T-helper 17 cell (primary cell): ENCODE measurements at regions not wholly inside any gene's neighbourhood (a gene's known extent, or its start where the extent isn't known, plus 50 kb on each side); places are given as distances from the start of the nearest gene placed in this dataset.

Source experiments
- ATAC-seq: fragments of 150-1000 bp; cut with Tn5 transposase; 2 replicates; pipeline ENCODE4 v1.10.0; 2021; ENCODE audit warnings: mild to moderate bottlenecking, moderate library complexity
- DNase-seq, 3 donors: peaks; one replicate each; pipeline versions ENCODE4 v3.0.0 to v3.0.0-alpha.2; 2020 to 2021
- H3K9me3 ChIP-seq: one replicate; pipeline ENCODE4 v1.7.0; 2013; ENCODE audit warnings: low read length, mild to moderate bottlenecking; ENCODE audit not compliant: control insufficient read depth, poor library complexity, severe bottlenecking
- H3K27ac Mint-ChIP-seq: one replicate; pipeline ENCODE4 v1.8.0; 2022; ENCODE audit warnings: mild to moderate bottlenecking, moderate library complexity, mixed read lengths
- H3K27me3 Mint-ChIP-seq: one replicate; pipeline ENCODE4 v1.8.0; 2022; ENCODE audit warnings: mixed read lengths
- H3K36me3 Mint-ChIP-seq: one replicate; pipeline ENCODE4 v1.8.0; 2022; ENCODE audit warnings: low read depth, mixed read lengths
- H3K4me1 Mint-ChIP-seq: one replicate; pipeline ENCODE4 v1.8.0; 2022; ENCODE audit warnings: mild to moderate bottlenecking, mixed read lengths
- H3K4me3 Mint-ChIP-seq: one replicate; pipeline ENCODE4 v1.8.0; 2022; ENCODE audit warnings: mild to moderate bottlenecking, moderate library complexity, mixed read lengths

DNA sequence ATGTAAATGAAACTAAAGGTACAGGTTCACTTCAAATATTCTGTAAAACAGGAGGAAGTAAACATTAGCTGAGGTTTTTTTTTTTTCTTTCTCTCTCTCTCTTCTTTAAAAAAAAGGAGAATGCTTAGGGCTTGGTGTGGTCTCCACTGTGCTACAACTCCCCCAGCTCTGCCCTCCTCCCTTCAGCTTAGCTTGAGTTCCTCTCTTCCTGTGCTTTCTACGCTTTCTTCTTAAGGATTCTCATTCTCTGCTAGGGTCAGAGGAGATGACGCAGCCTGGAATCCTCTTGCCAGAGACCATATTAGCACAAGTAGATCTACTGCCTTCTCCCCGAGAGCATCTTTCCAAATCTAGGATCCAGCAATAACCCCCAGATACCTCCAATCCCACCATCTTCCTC is 69.1 kb upstream of the SNRK start:
- H3K4me1 Mint-ChIP-seq: peaks cover 41% of the 10 kb centered on the region
- no peaks in the 10 kb centered on the region for H3K9me3 ChIP-seq
- no peak for ATAC-seq
- peak overlapping the region; percentile 66 for H3K4me3 Mint-ChIP-seq
- no peak for DNase-seq
- peak overlapping the region; percentile 71 for H3K27ac Mint-ChIP-seq
- no peaks in the 10 kb centered on the region for H3K36me3 Mint-ChIP-seq
- peaks cover 6% of the 10 kb centered on the region for H3K27me3 Mint-ChIP-seq

DNA sequence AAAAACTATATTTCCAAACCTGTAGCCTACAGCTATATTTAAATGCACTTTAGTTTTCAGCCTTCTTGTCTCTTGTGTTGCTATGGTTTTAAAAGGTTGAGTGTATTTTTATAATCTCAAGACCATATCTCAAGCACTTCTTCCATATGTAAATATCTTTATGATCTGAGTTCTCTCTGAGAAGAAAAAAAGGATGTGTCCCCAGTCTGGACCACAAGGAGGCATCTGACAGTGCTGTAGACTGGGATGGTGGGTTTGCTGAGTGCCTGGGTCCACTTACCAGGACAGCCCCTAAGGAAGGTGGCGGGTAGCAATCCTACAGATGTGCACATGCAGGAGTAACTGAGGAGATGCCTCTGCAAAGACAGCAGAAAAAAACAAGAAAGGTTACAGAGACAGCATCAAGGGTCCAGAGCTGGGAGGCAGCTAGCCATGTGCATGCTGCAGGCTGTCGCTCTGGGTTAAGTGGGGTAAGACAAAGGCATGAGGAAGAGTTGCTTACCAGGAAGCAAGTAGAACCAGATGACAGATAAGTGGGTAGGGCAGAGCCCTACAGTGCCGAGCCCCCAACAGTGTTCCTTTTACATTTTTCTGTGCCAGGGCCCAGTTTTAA is 70.6 kb upstream of the SNRK start:
- no peak overlapping the region for H3K4me3 Mint-ChIP-seq
- peaks cover 2% of the 10 kb centered on the region for H3K27me3 Mint-ChIP-seq
- peak overlapping the region; percentile 71 for H3K27ac Mint-ChIP-seq
- no peaks in the 10 kb centered on the region for H3K36me3 Mint-ChIP-seq
- DNase-seq: no peak
- ATAC-seq: no peak
- no peaks in the 10 kb centered on the region for H3K9me3 ChIP-seq
- H3K4me1 Mint-ChIP-seq: peaks cover 26% of the 10 kb centered on the region

DNA sequence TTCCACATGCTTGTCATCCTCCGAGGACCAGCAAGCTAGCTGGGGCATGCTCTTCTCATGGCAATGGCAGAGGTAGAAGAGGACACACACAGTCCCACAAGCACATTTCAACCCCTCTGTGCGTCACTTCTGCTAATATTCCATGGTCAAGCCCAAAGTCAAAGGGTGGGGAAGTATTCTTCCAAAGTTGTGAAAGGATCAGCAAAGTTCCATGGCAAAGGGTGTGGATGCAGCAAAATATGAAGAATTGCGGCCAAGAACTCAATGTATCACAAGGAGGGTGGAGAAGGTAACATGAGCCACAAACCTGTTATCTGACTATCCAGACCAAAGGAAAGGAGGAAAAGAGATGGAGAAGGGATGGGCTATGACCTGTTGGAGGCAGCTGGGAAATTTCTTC is 71.2 kb upstream of the SNRK start:
- H3K4me3 Mint-ChIP-seq: no peak overlapping the region
- H3K27me3 Mint-ChIP-seq: no peaks in the 10 kb centered on the region
- ATAC-seq (no peak), DNase-seq (no peak)
- H3K9me3 ChIP-seq: no peaks in the 10 kb centered on the region
- no peaks in the 10 kb centered on the region for H3K36me3 Mint-ChIP-seq
- peaks cover 23% of the 10 kb centered on the region for H3K4me1 Mint-ChIP-seq
- no peak overlapping the region for H3K27ac Mint-ChIP-seq

DNA sequence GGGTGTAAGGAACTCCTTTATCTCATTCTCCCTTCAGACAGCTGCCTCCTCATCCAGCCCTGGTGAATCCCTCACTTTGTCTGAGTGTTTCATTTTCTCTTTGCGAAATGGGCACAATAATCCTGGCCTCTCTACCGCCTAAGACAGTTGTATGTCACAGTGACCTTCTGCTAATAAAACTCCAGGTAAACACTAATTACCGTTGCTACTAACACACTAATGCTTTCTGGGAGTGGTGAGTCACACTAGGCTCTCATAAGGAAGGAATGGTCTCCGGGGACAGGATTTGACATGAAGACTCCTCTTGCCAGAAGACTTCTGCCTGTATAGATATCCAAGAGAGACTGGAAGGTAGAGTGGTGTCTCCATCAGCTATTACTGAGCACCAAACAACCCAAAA is 71.7 kb upstream of the SNRK start:
- H3K36me3 Mint-ChIP-seq: no peaks in the 10 kb centered on the region
- no peak overlapping the region for H3K27ac Mint-ChIP-seq
- peaks cover 23% of the 10 kb centered on the region for H3K4me1 Mint-ChIP-seq
- no peaks in the 10 kb centered on the region for H3K9me3 ChIP-seq
- DNase-seq (no peak), ATAC-seq (no peak)
- no peak overlapping the region for H3K4me3 Mint-ChIP-seq
- no peaks in the 10 kb centered on the region for H3K27me3 Mint-ChIP-seq

DNA sequence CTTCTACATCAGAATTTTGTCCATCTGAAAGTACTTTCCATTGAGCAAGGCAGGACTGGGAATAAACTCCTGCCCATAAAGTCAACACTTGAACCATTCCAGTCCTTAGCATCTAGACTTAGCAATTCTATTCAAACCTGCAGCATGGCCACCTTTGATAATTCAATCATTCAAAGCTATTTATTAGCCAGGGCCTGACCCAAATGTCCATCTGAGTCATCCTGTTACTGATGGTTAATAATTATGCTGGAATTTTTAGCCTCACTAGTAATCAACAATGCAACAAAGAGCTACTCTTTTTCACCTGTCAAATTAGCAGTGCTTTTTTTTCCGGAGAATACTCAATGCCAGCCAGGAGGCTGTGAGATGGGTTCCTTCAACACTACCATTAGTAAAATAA is 72.7 kb upstream of the SNRK start:
- no peaks in the 10 kb centered on the region for H3K9me3 ChIP-seq
- Mint-ChIP-seq H3K36me3 (no peaks in the 10 kb centered on the region), H3K4me1 (peaks cover 23% of the 10 kb centered on the region), H3K4me3 (no peak overlapping the region), H3K27ac (no peak overlapping the region), H3K27me3 (no peaks in the 10 kb centered on the region)
- DNase-seq: no peak
- ATAC-seq: no peak

DNA sequence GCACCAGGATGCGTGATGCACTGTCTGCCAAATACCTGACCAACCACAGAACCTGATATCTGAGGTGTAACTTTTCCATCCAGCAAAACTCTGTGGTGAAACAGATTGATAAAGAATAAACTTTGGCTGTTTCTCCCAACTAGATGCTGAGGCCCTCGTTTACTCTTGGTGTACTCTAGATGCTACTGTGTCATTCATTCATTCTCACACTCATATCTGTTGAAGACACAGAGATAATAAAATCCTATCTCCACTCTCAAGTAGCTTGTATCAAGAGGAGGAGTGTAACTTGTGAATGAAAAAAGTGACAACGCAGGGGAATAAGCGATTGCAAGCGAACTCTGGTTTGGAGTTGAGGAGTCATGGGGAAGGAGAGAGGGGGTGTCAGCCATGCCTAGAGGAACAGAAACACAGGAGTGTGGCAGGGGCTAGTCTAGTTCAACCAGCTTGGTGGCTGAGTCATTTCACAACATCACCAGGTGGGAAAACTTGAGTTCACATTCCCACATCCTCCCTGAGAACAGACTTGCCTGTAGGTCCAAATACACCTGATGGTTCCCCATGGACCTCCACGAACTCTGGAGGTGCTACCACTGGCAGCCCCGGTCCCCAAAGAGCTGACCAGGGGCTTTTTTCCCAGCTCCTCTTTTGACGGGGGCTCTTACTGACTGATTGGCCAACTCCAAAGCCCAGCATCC is 73.3 kb upstream of the SNRK start:
- H3K9me3 ChIP-seq: no peaks in the 10 kb centered on the region
- ATAC-seq (no peak), DNase-seq (no peak)
- Mint-ChIP-seq H3K27me3 (no peaks in the 10 kb centered on the region), H3K27ac (no peak overlapping the region), H3K4me1 (peaks cover 22% of the 10 kb centered on the region), H3K36me3 (no peaks in the 10 kb centered on the region), H3K4me3 (no peak overlapping the region)

DNA sequence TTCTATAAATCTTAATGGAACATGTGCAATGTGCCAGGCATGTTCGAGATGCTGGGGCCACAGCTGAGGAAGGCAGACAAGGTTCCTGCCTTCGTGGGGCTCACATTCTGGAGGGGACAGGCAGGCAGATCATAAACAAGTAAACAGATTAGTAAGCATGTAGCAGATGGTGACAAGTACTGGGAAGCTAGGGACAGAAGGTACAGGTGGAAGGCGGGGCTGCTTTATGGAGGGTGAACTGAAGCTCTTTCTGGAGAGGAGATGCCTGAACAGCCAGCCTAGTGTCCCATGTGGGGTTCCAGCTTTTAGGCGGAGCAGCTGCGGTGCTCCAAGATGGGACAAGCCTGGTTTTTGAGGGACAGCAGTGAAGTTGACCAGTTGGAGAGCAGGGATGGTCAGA is 74.7 kb upstream of the SNRK start:
- H3K27ac Mint-ChIP-seq: peak overlapping the region; percentile 61
- no peak for ATAC-seq
- H3K4me3 Mint-ChIP-seq: no peak overlapping the region

DNA sequence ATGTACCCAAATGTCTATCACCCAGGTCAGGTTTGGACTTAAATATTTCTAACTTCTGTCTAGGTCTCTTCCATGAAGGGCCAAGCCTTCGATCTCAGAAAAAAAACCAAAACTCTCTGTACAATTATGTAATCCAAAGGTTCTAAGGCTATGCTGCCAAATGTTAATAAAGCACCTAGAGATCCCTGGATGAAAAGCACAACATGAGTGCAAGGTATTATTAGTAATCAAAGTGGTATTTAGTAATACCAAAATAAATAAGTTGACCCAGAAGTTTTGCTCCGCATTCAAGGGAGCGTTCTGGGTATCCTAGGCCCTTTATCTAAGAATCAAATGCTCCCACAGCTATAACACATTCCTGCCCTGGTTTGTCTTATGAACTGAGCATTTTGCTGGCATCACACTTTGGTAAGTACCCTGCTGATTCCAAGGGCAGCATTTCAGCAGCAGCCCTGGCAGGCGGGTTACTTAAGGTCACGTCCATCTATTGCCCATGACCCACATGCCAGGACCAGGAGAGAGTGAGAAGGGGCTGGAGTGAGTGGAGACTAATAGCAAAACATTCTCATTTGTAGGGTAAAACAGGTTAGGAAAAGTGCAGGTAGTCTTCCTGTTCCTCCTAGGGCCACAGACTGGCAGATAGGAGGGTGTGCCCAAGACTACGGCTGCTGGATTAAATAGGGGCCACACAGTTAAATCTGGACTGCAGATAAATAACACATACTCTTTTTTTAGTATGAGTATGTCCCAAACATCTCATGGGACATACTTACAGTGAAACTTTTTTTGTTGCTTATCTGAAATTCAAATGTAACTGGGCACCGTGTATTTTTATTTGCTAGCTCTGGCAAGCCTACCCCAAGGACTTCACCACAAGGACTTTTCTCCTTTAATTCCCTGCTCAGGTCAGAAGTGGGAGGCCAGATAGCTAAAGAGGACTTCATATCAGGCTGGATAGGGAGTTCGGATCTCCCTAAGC is 76.0 kb upstream of the SNRK start:
- H3K4me1 Mint-ChIP-seq: peaks cover 6% of the 10 kb centered on the region

More for the DNA sequence above, 74.7 kb upstream of the SNRK start:
- H3K9me3 ChIP-seq: no peaks in the 10 kb centered on the region
- Mint-ChIP-seq H3K27me3 (no peaks in the 10 kb centered on the region), H3K36me3 (no peaks in the 10 kb centered on the region), H3K4me1 (peaks cover 12% of the 10 kb centered on the region)
- no peak for DNase-seq

DNA sequence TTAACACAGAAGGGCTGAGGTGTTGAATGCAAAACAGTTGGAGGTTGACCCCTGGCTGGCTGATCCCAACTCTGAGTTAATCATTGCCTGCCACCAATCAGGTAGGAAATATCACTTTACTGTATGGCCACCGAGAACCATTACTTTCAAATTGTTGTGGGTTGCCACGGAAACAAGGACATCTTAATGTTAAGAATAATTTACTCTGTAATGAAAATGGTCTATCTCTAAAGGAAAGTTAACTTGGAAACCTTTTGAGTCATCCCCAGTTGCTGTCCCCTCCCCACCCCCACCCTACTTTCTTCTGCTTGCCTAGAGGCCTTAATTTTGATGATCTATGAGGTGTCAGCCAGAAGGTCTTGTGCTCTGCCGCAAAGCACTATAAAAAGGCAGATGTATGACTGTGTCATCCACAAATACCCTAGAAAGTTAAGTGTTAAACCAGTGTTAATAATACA is 78.7 kb upstream of the SNRK start:
- no peaks in the 10 kb centered on the region for H3K4me1 Mint-ChIP-seq
- H3K27me3 Mint-ChIP-seq: no peaks in the 10 kb centered on the region
- no peak overlapping the region for H3K27ac Mint-ChIP-seq
- no peaks in the 10 kb centered on the region for H3K36me3 Mint-ChIP-seq
- no peaks in the 10 kb centered on the region for H3K9me3 ChIP-seq
- ATAC-seq: no peak
- DNase-seq: no peak
- no peak overlapping the region for H3K4me3 Mint-ChIP-seq

More for the DNA sequence above, 76.0 kb upstream of the SNRK start:
- H3K4me3 Mint-ChIP-seq: no peak overlapping the region
- H3K27ac Mint-ChIP-seq: no peak overlapping the region
- H3K9me3 ChIP-seq: no peaks in the 10 kb centered on the region
- DNase-seq (no peak), ATAC-seq (no peak)
- H3K36me3 Mint-ChIP-seq: no peaks in the 10 kb centered on the region
- no peaks in the 10 kb centered on the region for H3K27me3 Mint-ChIP-seq

DNA sequence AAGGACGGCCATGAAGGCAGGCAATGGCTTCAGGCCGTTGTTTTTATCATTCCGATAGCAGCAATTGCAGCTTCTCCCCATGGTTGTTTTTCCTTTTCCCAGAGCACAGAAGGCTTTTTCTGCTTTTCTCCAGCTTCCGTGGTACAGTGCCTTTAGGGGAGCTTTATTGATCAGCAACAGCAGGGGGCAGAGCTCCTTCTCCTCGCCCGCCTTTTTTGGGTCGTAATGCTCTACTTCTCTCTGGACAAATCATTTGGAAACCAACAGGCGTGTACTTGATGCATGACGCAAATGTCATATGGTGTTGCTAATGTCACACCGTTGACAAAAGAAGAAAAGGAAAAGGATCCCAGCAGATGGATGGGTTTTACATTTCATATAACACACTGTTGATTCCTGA is 79.7 kb upstream of the SNRK start:
- no peaks in the 10 kb centered on the region for H3K4me1 Mint-ChIP-seq
- DNase-seq (no peak), ATAC-seq (no peak)
- no peaks in the 10 kb centered on the region for H3K27me3 Mint-ChIP-seq
- H3K9me3 ChIP-seq: no peaks in the 10 kb centered on the region
- no peak overlapping the region for H3K4me3 Mint-ChIP-seq
- no peak overlapping the region for H3K27ac Mint-ChIP-seq
- no peaks in the 10 kb centered on the region for H3K36me3 Mint-ChIP-seq

DNA sequence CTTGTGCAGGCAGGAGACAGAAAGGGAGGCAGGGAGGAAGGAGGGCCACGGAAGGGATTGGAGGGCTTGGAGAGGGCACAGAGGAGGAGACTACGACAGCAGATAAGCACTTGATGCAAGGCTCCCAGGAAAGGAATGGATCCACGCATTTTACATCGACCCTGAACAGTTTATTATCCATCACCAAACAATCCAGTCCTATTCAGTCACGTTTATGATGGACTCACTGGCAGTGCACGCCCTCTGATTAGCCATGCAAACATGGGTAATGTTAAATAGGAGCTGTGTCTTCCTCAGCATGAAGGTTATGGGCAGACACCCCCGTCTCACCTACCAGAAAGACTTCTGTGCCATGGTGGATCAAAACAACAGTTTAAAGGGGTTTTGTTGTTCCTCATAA is 80.2 kb upstream of the SNRK start:
- DNase-seq (no peak), ATAC-seq (no peak)
- Mint-ChIP-seq H3K4me3 (no peak overlapping the region), H3K4me1 (peaks cover 2% of the 10 kb centered on the region), H3K36me3 (peaks cover 2% of the 10 kb centered on the region), H3K27ac (no peak overlapping the region), H3K27me3 (no peaks in the 10 kb centered on the region)
- H3K9me3 ChIP-seq: no peaks in the 10 kb centered on the region

DNA sequence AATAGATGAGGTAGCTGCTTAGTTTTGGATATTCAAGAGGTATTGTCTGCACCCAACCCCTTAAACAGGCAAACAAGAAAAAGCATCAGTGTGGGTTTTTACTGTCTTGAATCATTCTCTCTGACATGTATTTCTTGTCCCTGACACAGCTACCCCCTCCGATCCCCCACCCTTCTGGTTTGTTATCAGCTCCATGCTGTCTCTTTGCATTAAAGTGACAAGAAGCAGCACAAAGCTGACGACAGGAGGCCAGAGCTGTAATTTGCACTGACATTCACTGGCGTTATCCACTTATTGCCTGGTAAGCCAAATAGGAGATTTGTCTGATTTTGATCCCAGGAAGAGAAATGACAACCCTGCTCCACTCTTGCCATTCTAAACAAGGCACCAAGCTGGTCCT is 83.3 kb upstream of the SNRK start:
- H3K4me3 Mint-ChIP-seq: no peak overlapping the region
- peaks cover 8% of the 10 kb centered on the region for H3K27me3 Mint-ChIP-seq
- H3K4me1 Mint-ChIP-seq: peaks cover 19% of the 10 kb centered on the region
- peaks cover 4% of the 10 kb centered on the region for H3K36me3 Mint-ChIP-seq
- H3K9me3 ChIP-seq: no peaks in the 10 kb centered on the region
- no peak for DNase-seq
- no peak for ATAC-seq
- no peak overlapping the region for H3K27ac Mint-ChIP-seq

DNA sequence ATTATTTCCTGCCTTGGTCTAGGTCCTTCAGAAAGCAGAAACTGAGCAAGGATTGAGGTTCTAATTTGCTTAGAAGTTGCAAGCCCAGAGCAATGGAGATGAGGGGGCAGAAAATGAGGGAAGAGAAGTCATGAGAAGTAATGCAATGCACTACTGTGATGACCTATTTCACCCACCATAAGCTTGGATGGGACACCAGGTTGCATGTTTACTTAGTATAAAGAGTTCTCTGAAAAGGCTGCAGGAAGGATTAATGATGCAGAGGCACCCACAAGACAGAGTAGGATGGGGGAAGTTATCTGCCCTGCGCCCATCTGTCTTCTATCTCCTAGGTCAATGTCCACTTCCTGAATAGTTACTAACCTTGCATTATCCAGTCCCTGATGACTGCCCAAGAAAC is 84.8 kb upstream of the SNRK start:
- ATAC-seq: no peak
- no peak for DNase-seq
- Mint-ChIP-seq H3K27ac (no peak overlapping the region), H3K4me3 (no peak overlapping the region), H3K27me3 (peaks cover 8% of the 10 kb centered on the region), H3K36me3 (peaks cover 4% of the 10 kb centered on the region), H3K4me1 (peaks cover 21% of the 10 kb centered on the region)
- H3K9me3 ChIP-seq: no peaks in the 10 kb centered on the region
